Muscle of leg (tissue), 3 donors: ENCODE measurements at regions not wholly inside any gene's neighbourhood (a gene's known extent, or its start where the extent isn't known, plus 50 kb on each side); places are given as distances from the start of the nearest gene placed in this dataset.
"Not testable (repeated sequence)": the region's sequence is repeated elsewhere in the genome, so short reads cannot be mapped to it uniquely, and the experiment has no call there.

ENCODE experiments used
- DNase-seq: peaks from one replicate; pipeline ENCODE4 v3.0.0; 2013
- H3K27ac ChIP-seq: one replicate; pipeline ENCODE4 v1.5.1; 2013; ENCODE audit warnings: mild to moderate bottlenecking, low read length, control low read depth
- H3K27me3 ChIP-seq: one replicate; pipeline ENCODE4 v1.6.1; 2013; ENCODE audit warnings: low read length; ENCODE audit not compliant: control insufficient read depth, insufficient read depth
- H3K36me3 ChIP-seq: one replicate; pipeline ENCODE4 v1.6.1; 2013; ENCODE audit warnings: low read length; ENCODE audit not compliant: control insufficient read depth, insufficient read depth
- H3K4me1 ChIP-seq: one replicate; pipeline ENCODE4 v1.6.1; 2013; ENCODE audit warnings: low read length; ENCODE audit not compliant: control insufficient read depth, insufficient read depth
- H3K4me3 ChIP-seq: one replicate; pipeline ENCODE4 v1.5.1; 2013; ENCODE audit warnings: low read length, control low read depth
- H3K9me3 ChIP-seq: replicated peaks from 2 replicates; pipeline ENCODE4 v1.6.1; 2013; ENCODE audit warnings: low read depth, low read length; ENCODE audit not compliant: control insufficient read depth
- WGBS: methylation state at CpG from one replicate; pipeline ENCODE4 v1.1.5; 2013; ENCODE audit warnings: missing lambda C conversion rate; ENCODE audit not compliant: insufficient coverage; 5-methylcytosine and 5-hydroxymethylcytosine counted together

DNA sequence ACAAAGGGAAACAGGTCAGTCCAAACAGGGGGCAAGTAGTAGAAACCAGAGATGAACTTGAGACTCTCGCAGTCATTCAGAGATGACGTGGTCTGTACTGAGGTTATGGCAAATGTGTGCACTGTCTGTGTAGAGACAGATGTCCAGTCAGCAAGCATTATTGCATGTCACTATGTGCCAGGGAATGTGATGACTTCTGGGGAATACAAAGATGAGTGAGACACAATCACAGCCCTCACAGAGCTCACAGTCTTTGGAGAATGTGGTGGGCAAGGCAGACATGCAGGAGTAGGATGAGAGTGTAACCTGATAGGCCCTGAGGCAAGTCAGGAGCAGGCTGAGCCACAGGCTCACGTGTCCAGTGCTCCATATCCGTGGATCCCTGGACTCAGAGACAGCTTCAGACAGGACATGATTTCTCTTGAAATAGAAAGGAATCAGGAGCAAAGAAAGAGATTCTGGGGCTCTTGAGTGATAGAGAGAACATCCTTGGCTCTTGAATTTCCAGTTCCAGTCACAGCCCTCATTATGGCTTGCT, 550.7 kb downstream of the ETS1 start:
- WGBS: 43% methylated on average over 4 of the region's 4 CpGs
- no peak for DNase-seq
- Histone ChIP-seq H3K9me3 (no peaks in the 10 kb centered on the region), H3K27me3 (no peaks in the 10 kb centered on the region), H3K36me3 (no peaks in the 10 kb centered on the region), H3K4me1 (no peaks in the 10 kb centered on the region), H3K27ac (no peak overlapping the region), H3K4me3 (no peak overlapping the region)

DNA sequence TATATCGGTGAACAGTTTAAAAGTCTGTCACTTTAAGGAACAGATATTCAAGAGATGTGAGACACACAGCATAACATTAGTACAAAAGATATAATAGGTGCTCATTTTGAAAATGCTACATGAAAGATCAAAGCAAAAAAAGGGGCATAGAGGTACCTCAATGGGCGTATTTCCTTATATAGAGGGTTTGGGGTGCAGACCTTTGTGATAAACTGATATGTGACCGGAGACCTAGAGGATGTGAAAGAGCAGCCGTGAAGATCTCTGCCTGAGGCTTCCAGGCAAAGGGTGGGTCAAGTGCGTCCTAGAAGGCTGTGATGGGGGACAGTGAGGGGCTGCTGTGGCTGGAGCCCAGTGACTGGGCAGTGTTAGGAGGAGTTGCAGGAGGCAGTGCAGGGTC, 551.4 kb downstream of the ETS1 start:
- no peaks in the 10 kb centered on the region for H3K36me3 ChIP-seq
- no peaks in the 10 kb centered on the region for H3K4me1 ChIP-seq
- 77% methylated on average over 4 of the region's 5 CpGs for WGBS
- no peak for DNase-seq
- no peaks in the 10 kb centered on the region for H3K9me3 ChIP-seq
- no peak overlapping the region for H3K4me3 ChIP-seq
- no peak overlapping the region for H3K27ac ChIP-seq
- H3K27me3 ChIP-seq: no peaks in the 10 kb centered on the region

DNA sequence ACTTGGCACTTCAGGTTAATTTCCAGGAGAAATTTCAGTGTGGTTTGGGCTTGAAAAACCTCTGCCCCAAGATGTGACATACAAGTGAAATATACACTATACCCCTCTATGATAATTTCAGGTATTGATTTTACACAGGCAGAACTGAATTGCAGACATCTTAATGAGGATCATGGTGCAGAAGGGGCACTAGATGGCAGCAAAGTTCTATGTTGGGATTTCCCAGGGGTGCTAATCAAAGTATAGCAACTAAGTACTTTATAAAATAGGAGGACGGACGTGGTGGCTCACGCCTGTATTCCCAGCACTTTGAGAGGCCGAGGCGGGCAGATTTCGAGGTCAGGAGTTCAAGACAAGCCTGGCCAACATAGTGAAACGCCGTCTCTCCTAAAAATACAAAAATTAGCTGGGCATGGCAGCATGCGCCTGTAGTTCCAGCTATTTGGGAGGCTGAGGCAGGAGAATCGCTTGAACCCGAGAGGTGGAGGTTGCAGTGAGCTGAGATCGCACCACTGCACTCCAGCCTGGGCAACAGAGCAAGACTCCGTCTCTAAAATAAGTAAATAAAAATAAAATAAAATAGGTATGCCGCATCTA, 555.7 kb downstream of the ETS1 start:
- H3K36me3 ChIP-seq, H3K4me3 ChIP-seq, H3K4me1 ChIP-seq, H3K27ac ChIP-seq, H3K9me3 ChIP-seq, H3K27me3 ChIP-seq: not testable (repeated sequence)
- 100% methylated on average over 2 of the region's 14 CpGs for WGBS
- peak; percentile 71 for DNase-seq

DNA sequence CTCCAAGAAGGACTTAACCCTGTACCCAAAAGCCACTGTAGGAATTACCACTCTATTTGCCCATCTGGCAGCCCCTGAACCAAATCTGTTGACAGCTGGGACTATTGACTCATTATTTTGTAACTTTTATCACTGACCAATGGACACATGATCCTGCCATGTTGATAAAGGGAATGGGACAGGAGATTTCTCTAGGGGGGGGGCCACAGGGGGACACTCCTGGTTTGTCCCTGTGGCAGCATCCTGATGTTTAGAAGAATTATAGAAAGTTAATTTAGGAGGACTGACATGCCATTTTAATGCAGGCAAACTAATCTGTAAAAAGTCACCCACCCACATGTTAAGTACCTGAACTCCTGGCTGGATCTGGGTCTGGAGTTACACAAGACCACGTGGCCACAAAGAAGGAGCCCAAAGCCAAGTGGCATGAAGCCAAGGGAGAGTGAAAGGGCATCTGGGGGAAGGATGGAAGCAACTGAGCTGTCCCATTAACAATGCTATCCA, 558.1 kb downstream of the ETS1 start:
- Histone ChIP-seq H3K27ac (no peak overlapping the region), H3K27me3 (peaks cover 5% of the 10 kb centered on the region), H3K4me1 (no peaks in the 10 kb centered on the region), H3K9me3 (no peaks in the 10 kb centered on the region), H3K36me3 (no peaks in the 10 kb centered on the region), H3K4me3 (no peak overlapping the region)
- no peak for DNase-seq
- WGBS: 33% methylated on average over 1 of the region's 1 CpG

DNA sequence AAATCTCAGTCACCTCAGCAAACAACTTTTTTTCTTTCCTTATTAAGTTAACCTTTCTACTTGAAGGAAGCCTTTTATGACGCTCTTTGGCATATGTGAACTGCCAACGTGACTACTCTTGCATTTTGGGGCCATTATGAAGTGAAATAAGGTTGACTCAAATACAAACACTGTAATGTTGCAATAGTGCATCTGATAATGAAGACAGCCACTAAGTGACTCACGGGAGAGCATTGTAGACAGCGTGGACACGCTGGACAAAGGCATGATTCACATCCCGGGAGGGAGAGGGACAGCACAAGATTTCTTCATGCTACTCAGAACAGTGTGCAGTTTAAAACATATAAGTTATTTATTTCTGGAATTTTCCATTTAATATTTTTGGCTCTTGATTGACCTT, 560.8 kb downstream of the ETS1 start:
- H3K27ac ChIP-seq: no peak overlapping the region
- 80% methylated on average over 1 of the region's 6 CpGs for WGBS
- DNase-seq: no peak
- no peaks in the 10 kb centered on the region for H3K36me3 ChIP-seq
- H3K4me1 ChIP-seq: no peaks in the 10 kb centered on the region
- no peaks in the 10 kb centered on the region for H3K9me3 ChIP-seq
- H3K27me3 ChIP-seq: peaks cover 5% of the 10 kb centered on the region
- H3K4me3 ChIP-seq: no peak overlapping the region

DNA sequence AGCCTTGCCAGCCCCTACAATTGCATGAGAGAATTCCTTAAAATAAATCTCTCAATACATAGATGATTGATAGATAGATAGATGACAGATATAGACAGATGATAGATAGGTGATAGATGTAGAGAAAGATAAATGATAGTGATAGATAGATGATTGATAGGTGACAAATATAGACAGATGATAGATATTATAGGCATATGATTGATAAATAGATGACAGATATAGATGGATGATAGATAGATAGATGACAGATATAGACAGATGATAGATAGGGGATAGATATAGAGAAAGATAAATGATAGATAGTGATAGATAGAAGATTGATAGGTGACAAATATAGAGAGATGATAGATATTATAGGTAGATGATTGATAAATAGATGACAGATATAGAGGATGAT, 564.6 kb downstream of the ETS1 start:
- no peaks in the 10 kb centered on the region for H3K27me3 ChIP-seq
- H3K4me3 ChIP-seq: no peak overlapping the region
- no peaks in the 10 kb centered on the region for H3K36me3 ChIP-seq
- no peaks in the 10 kb centered on the region for H3K9me3 ChIP-seq
- no peak overlapping the region for H3K27ac ChIP-seq
- no peaks in the 10 kb centered on the region for H3K4me1 ChIP-seq
- no peak for DNase-seq

DNA sequence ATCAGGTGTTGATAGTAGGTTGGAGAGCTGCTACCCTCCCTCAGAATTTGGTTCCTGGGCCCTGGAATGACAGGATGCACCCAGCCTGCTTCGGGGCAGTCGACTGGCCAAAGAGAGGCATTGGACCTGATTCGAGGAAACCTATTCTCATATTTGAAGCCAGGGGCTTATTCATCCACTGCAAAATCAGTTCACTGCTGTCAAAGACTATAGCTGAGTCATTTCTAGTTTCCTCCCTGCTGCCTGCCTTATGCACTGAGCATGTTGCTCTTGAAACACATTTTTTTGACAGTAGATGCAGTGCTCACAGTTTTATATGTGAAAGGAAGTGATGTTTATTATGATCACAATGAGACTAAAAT, 565.4 kb downstream of the ETS1 start:
- Histone ChIP-seq H3K9me3 (no peaks in the 10 kb centered on the region), H3K27me3 (no peaks in the 10 kb centered on the region), H3K27ac (no peak overlapping the region), H3K36me3 (no peaks in the 10 kb centered on the region), H3K4me3 (no peak overlapping the region), H3K4me1 (no peaks in the 10 kb centered on the region)
- 69% methylated on average over 2 of the region's 3 CpGs for WGBS
- no peak for DNase-seq

DNA sequence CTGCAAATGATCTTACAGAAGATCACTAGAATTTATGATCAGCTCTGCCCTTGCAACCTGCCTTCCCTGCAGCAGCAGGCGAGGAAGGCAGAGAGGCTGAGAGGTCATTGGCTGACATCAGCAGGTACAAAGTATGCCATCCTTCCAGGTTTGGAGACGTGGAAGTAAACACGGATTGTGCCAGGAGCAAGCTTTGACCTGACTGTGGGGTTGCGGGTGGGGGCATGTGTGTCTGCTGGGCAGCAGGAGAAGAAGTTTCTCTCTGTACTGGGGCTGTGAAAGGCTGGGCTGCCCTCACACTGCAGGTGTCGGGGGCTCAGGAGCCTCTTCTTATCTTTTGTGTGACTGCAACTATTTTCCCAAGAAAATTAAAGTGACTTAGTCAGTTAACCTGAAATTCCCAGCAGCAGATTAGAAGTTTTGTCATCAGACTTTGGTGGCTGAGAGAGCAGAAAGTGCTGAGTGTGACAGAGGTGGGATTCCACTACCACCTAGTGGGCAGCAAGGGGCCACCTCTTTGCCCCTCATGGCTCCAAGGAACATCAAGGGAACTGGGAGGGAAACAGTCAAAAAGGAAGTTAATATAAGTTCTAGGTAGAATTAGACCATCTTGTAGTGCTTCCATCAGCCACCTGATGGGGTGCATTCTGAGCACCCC, 565.9 kb downstream of the ETS1 start:
- H3K4me1 ChIP-seq: no peaks in the 10 kb centered on the region
- H3K36me3 ChIP-seq: no peaks in the 10 kb centered on the region
- H3K9me3 ChIP-seq: no peaks in the 10 kb centered on the region
- 39% methylated on average over 4 of the region's 5 CpGs for WGBS
- DNase-seq: peak; percentile 3
- no peak overlapping the region for H3K4me3 ChIP-seq
- no peak overlapping the region for H3K27ac ChIP-seq
- H3K27me3 ChIP-seq: no peaks in the 10 kb centered on the region

DNA sequence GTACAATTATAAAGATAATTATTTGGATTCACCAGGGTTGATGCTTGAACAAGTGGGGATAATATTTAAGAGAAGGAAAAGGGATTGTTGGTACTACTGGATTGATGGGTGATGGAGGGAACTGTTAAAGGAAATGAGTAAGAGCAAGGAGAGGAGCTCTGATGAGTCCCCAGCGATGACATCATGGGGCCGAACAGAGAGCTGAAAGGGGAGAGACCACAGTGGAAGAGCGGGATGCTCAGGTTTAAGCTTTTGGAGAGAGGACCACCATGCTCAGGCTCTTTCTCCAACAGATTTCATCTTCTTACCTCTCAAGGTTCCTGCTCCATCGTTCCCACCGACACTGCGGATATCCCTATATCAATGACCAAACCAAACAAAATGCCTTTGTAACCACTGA, 568.7 kb downstream of the ETS1 start:
- 94% methylated on average over 5 of the region's 6 CpGs for WGBS

DNA sequence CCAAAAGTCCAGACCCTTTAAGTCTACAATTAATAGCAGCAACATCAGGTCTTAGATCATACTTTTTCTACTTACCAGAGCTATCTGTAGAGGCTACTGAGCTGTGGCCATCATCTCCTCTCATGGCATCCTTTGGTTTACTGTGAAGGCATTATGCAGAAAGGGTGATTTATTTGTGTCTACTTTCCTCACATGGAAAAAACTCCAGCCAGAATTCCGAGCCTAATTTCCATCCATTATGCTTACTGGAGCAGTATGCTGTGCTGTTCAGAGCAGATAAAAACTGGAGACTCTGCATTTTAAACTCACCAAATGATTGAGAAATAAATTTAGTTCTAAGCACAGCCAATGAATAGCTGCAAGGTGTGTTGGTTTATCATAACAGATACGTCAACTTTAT, 581.8 kb downstream of the ETS1 start:
- DNase-seq: no peak
- Histone ChIP-seq H3K36me3 (no peaks in the 10 kb centered on the region), H3K4me3 (no peak overlapping the region), H3K27me3 (no peaks in the 10 kb centered on the region), H3K9me3 (no peaks in the 10 kb centered on the region), H3K4me1 (no peaks in the 10 kb centered on the region), H3K27ac (no peak overlapping the region)
- no CpG with 5 or more reads among the region's 2 CpGs for WGBS

More for the DNA sequence above, 568.7 kb downstream of the ETS1 start:
- H3K4me1 ChIP-seq: no peaks in the 10 kb centered on the region
- no peaks in the 10 kb centered on the region for H3K36me3 ChIP-seq
- H3K4me3 ChIP-seq: no peak overlapping the region
- H3K27me3 ChIP-seq: no peaks in the 10 kb centered on the region
- no peak for DNase-seq
- H3K27ac ChIP-seq: no peak overlapping the region
- no peaks in the 10 kb centered on the region for H3K9me3 ChIP-seq
